HCT116 (cell line): ENCODE measurements at regions not wholly inside any gene's neighbourhood (a gene's known extent, or its start where the extent isn't known, plus 50 kb on each side); places are given as distances from the start of the nearest gene placed in this dataset.

ENCODE experiments used
- ATAC-seq: fragments of 200-7000 bp; cut with Tn5 transposase; 2 replicates; pipeline ENCODE4 v1.9.1; 2020; ENCODE audit warnings: mild to moderate bottlenecking, moderate library complexity
- BruUV-seq: library from RNA; stranded (reverse); fragments of 400-500 nt; replicated peaks from 2 replicates; lab custom pipeline; 2021; lab: Mats Ljungman, UMichigan
- CTCF ChIA-PET: fragments of 300-600 bp; sonication (Branson Sonifier 250); formaldehyde crosslinking; loops from one replicate; lab custom pipeline; 2021; ENCODE audit warnings: antibody characterized with exemption; lab: Charles Lee
- POLR2A ChIA-PET: fragments of 300-600, 350-600 bp; sonication (Branson Sonifier 250); formaldehyde crosslinking; loops from one replicate; lab custom pipeline; 2021; ENCODE audit warnings: antibody characterized with exemption; lab: Charles Lee
- RAD21 ChIA-PET, 2 experiments: fragments of 300-600 bp; sonication (Branson Sonifier 250); formaldehyde crosslinking; loops; one replicate each; lab custom pipeline; 2023; ENCODE audit warnings: low total read pairs in 2 of 2; ENCODE audit not compliant: uncharacterized antibody in 2 of 2, unreplicated experiment in 2 of 2, low non-redundant PET in 1 of 2; lab: Charles Lee
- DNase-seq: peaks from one replicate; pipeline ENCODE4 v3.0.0-alpha.2; 2010; ENCODE audit warnings: low read depth, low spot score
- H2AFZ ChIP-seq: fragments of 200-600 bp; shearing (Covaris generic), sonication (generic); 2 replicates; pipeline ENCODE4 v1.6.1; 2017; ENCODE audit warnings: low read depth, mixed run types, mixed read lengths, antibody characterized with exemption, low read length; ENCODE audit not compliant: poor library complexity, severe bottlenecking
- H3K27ac ChIP-seq: 2 replicates; pipeline ENCODE4 v1.5.1; 2012; ENCODE audit warnings: low read depth, low read length
- H3K27me3 ChIP-seq: fragments of 200-600 bp; sonication (generic); 2 replicates; pipeline ENCODE4 v1.6.1; 2016; ENCODE audit warnings: mixed run types, low read length, mixed read lengths; ENCODE audit not compliant: insufficient read depth
- H3K36me3 ChIP-seq, 2 experiments: fragments of 200-500 bp in 1 of 2; fragments of 200-600 bp in 1 of 2; sonication (Bioruptor generic) in 1 of 2; sonication (generic) in 1 of 2; 2 replicates each; pipeline versions ENCODE4 v1.5.1 to v1.6.1; 2014 to 2016; ENCODE audit warnings: low read length in 2 of 2, inconsistent platforms in 1 of 2, mixed read lengths in 1 of 2, mixed run types in 1 of 2; ENCODE audit not compliant: insufficient read depth in 2 of 2, control insufficient read depth in 1 of 2
- H3K4me1 ChIP-seq, 2 experiments: fragments of 200-600 bp in 1 of 2; sonication (generic) in 1 of 2; 2 replicates each; pipeline versions ENCODE4 v1.5.1 to v1.6.1; 2012 to 2017; ENCODE audit warnings: low read length in 2 of 2, inconsistent platforms in 1 of 2, mild to moderate bottlenecking in 1 of 2, mixed read lengths in 1 of 2, mixed run types in 1 of 2, moderate library complexity in 1 of 2; ENCODE audit not compliant: insufficient read depth in 2 of 2, control insufficient read depth in 1 of 2
- H3K4me2 ChIP-seq: fragments of 200-600 bp; sonication (generic); 2 replicates; pipeline ENCODE4 v1.6.1; 2017; ENCODE audit warnings: mixed run types, low read length, mixed read lengths
- H3K4me3 ChIP-seq, 2 experiments: fragments of 200-600 bp in 1 of 2; sonication (generic) in 1 of 2; replicated peaks in 1 of 2; 2 replicates each; pipeline ENCODE4 v1.5.1; 2011 to 2016; ENCODE audit warnings: low read length in 2 of 2, control low read depth in 1 of 2, low read depth in 1 of 2, mild to moderate bottlenecking in 1 of 2, mixed read lengths in 1 of 2, mixed run types in 1 of 2
- H3K79me2 ChIP-seq: fragments of 200-600 bp; sonication (generic); 2 replicates; pipeline ENCODE4 v1.6.1; 2017; ENCODE audit warnings: mild to moderate bottlenecking, mixed run types, low read length, moderate library complexity, mixed read lengths; ENCODE audit not compliant: insufficient read depth
- H3K9ac ChIP-seq: fragments of 200-600 bp; sonication (generic); 2 replicates; pipeline ENCODE4 v1.6.1; 2016; ENCODE audit warnings: low read length, mixed read lengths
- H3K9me2 ChIP-seq: fragments of 200-600 bp; sonication (generic), shearing (Covaris generic); 2 replicates; pipeline ENCODE4 v1.6.1; 2017; ENCODE audit warnings: mixed run types, mild to moderate bottlenecking, moderate library complexity; ENCODE audit not compliant: insufficient read depth
- H3K9me3 ChIP-seq, 2 experiments: fragments of 200-500 bp in 1 of 2; fragments of 200-600 bp in 1 of 2; sonication (Bioruptor generic) in 1 of 2; sonication (generic) in 1 of 2; 2 replicates each; pipeline ENCODE4 v1.6.1; 2014 to 2017; ENCODE audit warnings: low read length in 2 of 2, mixed read lengths in 2 of 2, inconsistent platforms in 1 of 2, low read depth in 1 of 2, mild to moderate bottlenecking in 1 of 2, mixed run types in 1 of 2, moderate library complexity in 1 of 2; ENCODE audit not compliant: control insufficient read depth in 1 of 2, insufficient read depth in 1 of 2
- H4K20me1 ChIP-seq: fragments of 200-600 bp; sonication (generic), shearing (Covaris generic); 2 replicates; pipeline ENCODE4 v1.6.1; 2017; ENCODE audit warnings: mixed run types, mild to moderate bottlenecking, moderate library complexity; ENCODE audit not compliant: insufficient read depth
- CBX3 ChIP-seq: IDR thresholded peaks from 2 replicates; pipeline ENCODE4 v1.6.1; 2012; ENCODE audit warnings: low read depth
- EGR1 ChIP-seq: IDR thresholded peaks from 2 replicates; pipeline ENCODE4 v1.6.1; 2012; ENCODE audit warnings: low read depth
- ELF1 ChIP-seq: IDR thresholded peaks from 2 replicates; pipeline ENCODE4 v1.6.1; 2012; ENCODE audit warnings: low read depth, borderline replicate concordance
- EZH2 ChIP-seq: fragments of 200-600 bp; sonication (generic); IDR thresholded peaks from 2 replicates; pipeline ENCODE4 v1.6.1; 2017; ENCODE audit warnings: antibody characterized with exemption, mixed run types
- FOSL1 ChIP-seq: IDR thresholded peaks from 2 replicates; pipeline ENCODE4 v1.6.1; 2012; ENCODE audit warnings: low read depth
- POLR2A ChIP-seq: IDR thresholded peaks from 2 replicates; pipeline ENCODE4 v1.7.0; 2011; ENCODE audit warnings: borderline replicate concordance; ENCODE audit not compliant: insufficient read depth, insufficient read length; ENCODE audit errors: extremely low read depth
- POLR2AphosphoS5 ChIP-seq: IDR thresholded peaks from 2 replicates; pipeline ENCODE4 v1.6.1; 2011; ENCODE audit warnings: mild to moderate bottlenecking, low read depth, low read length, moderate library complexity
- RAD21 ChIP-seq: IDR thresholded peaks from 2 replicates; pipeline ENCODE4 v1.6.1; 2012; ENCODE audit warnings: low read depth, mild to moderate bottlenecking
- TCF7L2 ChIP-seq: IDR thresholded peaks from 2 replicates; pipeline ENCODE4 v1.7.0; 2011; ENCODE audit warnings: borderline replicate concordance, inconsistent platforms; ENCODE audit not compliant: insufficient read depth, insufficient read length; ENCODE audit errors: extremely low read depth
- intact Hi-C: fragments of 100-400 bp; cut with micrococcal nuclease; formaldehyde crosslinking; loops from 2 replicates; pipeline ENCODE4 v1.10.0; 2022
- TF ChIP-seq, protein P1 (sequence below): IDR thresholded peaks from 2 replicates; pipeline ENCODE4 v1.6.1; 2011; ENCODE audit warnings: mild to moderate bottlenecking, low read length, moderate library complexity; ENCODE audit not compliant: insufficient replicate concordance; ENCODE audit errors: extremely low read depth
- TF ChIP-seq, protein P2 (sequence below): IDR thresholded peaks from 2 replicates; pipeline ENCODE4 v1.6.1; 2012
- TF ChIP-seq, protein P3 (sequence below): IDR thresholded peaks from 2 replicates; pipeline ENCODE4 v1.6.1; 2012; ENCODE audit warnings: low read depth
- TF ChIP-seq, protein P4 (sequence below), 3 experiments: fragments of 200-600 bp in 1 of 3; sonication (generic) in 1 of 3; IDR thresholded peaks in 2 of 3; conservative IDR thresholded peaks in 1 of 3; 2 replicates each; pipeline ENCODE4 v1.5.1; 2012 to 2017; ENCODE audit warnings: low read depth in 2 of 3, low read length in 2 of 3, antibody characterized with exemption in 1 of 3, borderline replicate concordance in 1 of 3, control low read depth in 1 of 3, mild to moderate bottlenecking in 1 of 3, mixed read lengths in 1 of 3, mixed run types in 1 of 3, moderate library complexity in 1 of 3; ENCODE audit not compliant: insufficient read depth in 1 of 3

DNA sequence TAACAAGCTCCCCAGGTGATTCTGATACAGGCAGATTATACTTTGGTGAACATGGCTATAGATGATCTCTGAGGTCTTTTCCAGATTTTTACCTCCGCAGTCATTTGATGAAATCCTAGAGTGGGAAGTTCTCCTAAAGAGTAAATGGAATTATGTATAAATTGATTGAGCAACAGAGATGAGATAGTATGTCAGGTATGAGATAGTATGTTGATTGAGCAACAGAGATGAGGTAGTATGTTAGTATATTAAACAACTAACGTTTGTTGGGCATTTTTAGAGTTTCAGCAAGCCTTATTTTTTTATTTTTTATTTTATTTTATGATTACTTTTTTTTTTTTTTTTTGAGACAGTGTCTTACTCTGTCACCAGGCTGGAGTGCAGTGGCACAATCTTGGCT, 265.0 kb upstream of the SOX2 start:
- H3K36me3 ChIP-seq, result no peaks in the 10 kb centered on the region
- ChIA-PET POLR2A (no interaction called here), CTCF (no interaction called here), RAD21 (no interaction called here)
- H3K79me2 ChIP-seq, result no peaks in the 10 kb centered on the region
- no peaks in the 10 kb centered on the region; the same call in 1 of the 2 replicates for H3K27me3 ChIP-seq
- no peaks in the 10 kb centered on the region for H3K9me3 ChIP-seq
- H3K9me2 ChIP-seq, result no peaks in the 10 kb centered on the region
- H3K9ac ChIP-seq, result no peak overlapping the region
- H4K20me1 ChIP-seq, result no peaks in the 10 kb centered on the region
- no peak overlapping the region for H2AFZ ChIP-seq
- TF ChIP-seq EZH2 (no peak), POLR2A (no peak), CBX3 (no peak), FOSL1 (no peak), RAD21 (no peak)
- TF ChIP-seq, protein P1, sequence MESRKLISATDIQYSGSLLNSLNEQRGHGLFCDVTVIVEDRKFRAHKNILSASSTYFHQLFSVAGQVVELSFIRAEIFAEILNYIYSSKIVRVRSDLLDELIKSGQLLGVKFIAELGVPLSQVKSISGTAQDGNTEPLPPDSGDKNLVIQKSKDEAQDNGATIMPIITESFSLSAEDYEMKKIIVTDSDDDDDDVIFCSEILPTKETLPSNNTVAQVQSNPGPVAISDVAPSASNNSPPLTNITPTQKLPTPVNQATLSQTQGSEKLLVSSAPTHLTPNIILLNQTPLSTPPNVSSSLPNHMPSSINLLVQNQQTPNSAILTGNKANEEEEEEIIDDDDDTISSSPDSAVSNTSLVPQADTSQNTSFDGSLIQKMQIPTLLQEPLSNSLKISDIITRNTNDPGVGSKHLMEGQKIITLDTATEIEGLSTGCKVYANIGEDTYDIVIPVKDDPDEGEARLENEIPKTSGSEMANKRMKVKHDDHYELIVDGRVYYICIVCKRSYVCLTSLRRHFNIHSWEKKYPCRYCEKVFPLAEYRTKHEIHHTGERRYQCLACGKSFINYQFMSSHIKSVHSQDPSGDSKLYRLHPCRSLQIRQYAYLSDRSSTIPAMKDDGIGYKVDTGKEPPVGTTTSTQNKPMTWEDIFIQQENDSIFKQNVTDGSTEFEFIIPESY, result no peak
- H3K27ac ChIP-seq, result no peak overlapping the region
- H3K4me3 ChIP-seq, result no peak overlapping the region
- no TSS peak for BruUV-seq
- ATAC-seq (no peak), DNase-seq (no peak)
- H3K4me2 ChIP-seq, result no peak overlapping the region
- H3K4me1 ChIP-seq, result no peaks in the 10 kb centered on the region
- intact Hi-C loops, result no loop called here

DNA sequence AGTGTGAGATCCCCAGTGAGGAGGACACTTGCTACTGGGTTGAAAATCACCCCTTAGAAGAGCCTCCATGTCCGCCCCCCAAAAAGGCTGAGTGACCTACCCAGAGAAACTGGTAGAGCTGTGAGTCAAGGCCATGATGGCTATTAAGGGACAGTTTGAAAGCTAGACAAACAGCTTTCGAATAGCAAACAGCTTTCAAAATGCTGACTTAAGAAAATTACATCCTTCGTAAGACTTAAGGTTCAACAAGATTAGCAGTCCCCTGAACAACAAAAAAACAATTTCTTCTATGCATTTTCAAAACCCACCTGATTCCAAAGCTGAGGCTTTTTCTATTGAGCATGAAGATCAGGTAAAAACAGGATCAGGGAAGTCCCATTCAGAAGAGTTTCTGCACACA, 269.7 kb upstream of the SOX2 start:
- Histone ChIP-seq H3K27ac (no peak overlapping the region), H2AFZ (no peak overlapping the region), H3K4me3 (no peak overlapping the region), H3K79me2 (no peaks in the 10 kb centered on the region), H3K4me1 (no peaks in the 10 kb centered on the region), H3K36me3 (no peaks in the 10 kb centered on the region), H4K20me1 (no peaks in the 10 kb centered on the region), H3K27me3 (peaks cover 5% of the 10 kb centered on the region; the same call in 1 of the 2 replicates), H3K9me2 (no peaks in the 10 kb centered on the region), H3K4me2 (no peak overlapping the region), H3K9ac (no peak overlapping the region), H3K9me3 (no peaks in the 10 kb centered on the region)
- DNase-seq (no peak), ATAC-seq (no peak)
- ChIA-PET RAD21 (no interaction called here), POLR2A (no interaction called here), CTCF (no interaction called here)
- intact Hi-C loops, result no loop called here
- TF ChIP-seq EGR1 (no peak), FOSL1 (no peak), POLR2AphosphoS5 (no peak), ELF1 (no peak), TCF7L2 (no peak)
- TF ChIP-seq, protein P2, sequence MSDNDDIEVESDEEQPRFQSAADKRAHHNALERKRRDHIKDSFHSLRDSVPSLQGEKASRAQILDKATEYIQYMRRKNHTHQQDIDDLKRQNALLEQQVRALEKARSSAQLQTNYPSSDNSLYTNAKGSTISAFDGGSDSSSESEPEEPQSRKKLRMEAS, result no peak
- TF ChIP-seq, protein P3, sequence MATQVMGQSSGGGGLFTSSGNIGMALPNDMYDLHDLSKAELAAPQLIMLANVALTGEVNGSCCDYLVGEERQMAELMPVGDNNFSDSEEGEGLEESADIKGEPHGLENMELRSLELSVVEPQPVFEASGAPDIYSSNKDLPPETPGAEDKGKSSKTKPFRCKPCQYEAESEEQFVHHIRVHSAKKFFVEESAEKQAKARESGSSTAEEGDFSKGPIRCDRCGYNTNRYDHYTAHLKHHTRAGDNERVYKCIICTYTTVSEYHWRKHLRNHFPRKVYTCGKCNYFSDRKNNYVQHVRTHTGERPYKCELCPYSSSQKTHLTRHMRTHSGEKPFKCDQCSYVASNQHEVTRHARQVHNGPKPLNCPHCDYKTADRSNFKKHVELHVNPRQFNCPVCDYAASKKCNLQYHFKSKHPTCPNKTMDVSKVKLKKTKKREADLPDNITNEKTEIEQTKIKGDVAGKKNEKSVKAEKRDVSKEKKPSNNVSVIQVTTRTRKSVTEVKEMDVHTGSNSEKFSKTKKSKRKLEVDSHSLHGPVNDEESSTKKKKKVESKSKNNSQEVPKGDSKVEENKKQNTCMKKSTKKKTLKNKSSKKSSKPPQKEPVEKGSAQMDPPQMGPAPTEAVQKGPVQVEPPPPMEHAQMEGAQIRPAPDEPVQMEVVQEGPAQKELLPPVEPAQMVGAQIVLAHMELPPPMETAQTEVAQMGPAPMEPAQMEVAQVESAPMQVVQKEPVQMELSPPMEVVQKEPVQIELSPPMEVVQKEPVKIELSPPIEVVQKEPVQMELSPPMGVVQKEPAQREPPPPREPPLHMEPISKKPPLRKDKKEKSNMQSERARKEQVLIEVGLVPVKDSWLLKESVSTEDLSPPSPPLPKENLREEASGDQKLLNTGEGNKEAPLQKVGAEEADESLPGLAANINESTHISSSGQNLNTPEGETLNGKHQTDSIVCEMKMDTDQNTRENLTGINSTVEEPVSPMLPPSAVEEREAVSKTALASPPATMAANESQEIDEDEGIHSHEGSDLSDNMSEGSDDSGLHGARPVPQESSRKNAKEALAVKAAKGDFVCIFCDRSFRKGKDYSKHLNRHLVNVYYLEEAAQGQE, result no peak
- TF ChIP-seq, protein P4, sequence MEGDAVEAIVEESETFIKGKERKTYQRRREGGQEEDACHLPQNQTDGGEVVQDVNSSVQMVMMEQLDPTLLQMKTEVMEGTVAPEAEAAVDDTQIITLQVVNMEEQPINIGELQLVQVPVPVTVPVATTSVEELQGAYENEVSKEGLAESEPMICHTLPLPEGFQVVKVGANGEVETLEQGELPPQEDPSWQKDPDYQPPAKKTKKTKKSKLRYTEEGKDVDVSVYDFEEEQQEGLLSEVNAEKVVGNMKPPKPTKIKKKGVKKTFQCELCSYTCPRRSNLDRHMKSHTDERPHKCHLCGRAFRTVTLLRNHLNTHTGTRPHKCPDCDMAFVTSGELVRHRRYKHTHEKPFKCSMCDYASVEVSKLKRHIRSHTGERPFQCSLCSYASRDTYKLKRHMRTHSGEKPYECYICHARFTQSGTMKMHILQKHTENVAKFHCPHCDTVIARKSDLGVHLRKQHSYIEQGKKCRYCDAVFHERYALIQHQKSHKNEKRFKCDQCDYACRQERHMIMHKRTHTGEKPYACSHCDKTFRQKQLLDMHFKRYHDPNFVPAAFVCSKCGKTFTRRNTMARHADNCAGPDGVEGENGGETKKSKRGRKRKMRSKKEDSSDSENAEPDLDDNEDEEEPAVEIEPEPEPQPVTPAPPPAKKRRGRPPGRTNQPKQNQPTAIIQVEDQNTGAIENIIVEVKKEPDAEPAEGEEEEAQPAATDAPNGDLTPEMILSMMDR (IDR thresholded peaks at IDR 0.05 in 2 of 3, conservative IDR thresholded peaks at IDR 0.05 in 1 of 3; ENCODE audit: borderline replicate concordance in 1 of 3, insufficient read depth in 1 of 3, low read depth in 2 of 3, low read length in 2 of 3), result no peak
- BruUV-seq, result no TSS peak
